Keratinocyte (primary cell): ENCODE measurements at regions not wholly inside any gene's neighbourhood (a gene's known extent, or its start where the extent isn't known, plus 50 kb on each side); places are given as distances from the start of the nearest gene placed in this dataset.

Experiments used
- DNase-seq: peaks from one replicate; pipeline ENCODE4 v3.0.0-alpha.2; 2011; ENCODE audit warnings: low read depth, missing footprints, low spot score
- FAIRE-seq: peaks from 2 replicates; lab custom pipeline; 2011; peaks lifted over from hg19 to GRCh38; lab: Jason Lieb, UNC
- H2AFZ ChIP-seq: 2 replicates; pipeline ENCODE4 v1.6.0; 2012; ENCODE audit warnings: low read length, control low read depth, inconsistent platforms; ENCODE audit not compliant: control insufficient read depth
- H3K27ac ChIP-seq: 2 replicates; pipeline ENCODE4 v1.5.1; 2011; ENCODE audit warnings: low read length; ENCODE audit not compliant: control insufficient read depth, insufficient read depth
- H3K27me3 ChIP-seq: 3 replicates; pipeline ENCODE4 v1.6.0; 2011; ENCODE audit warnings: low read length; ENCODE audit not compliant: control insufficient read depth, insufficient read depth; ENCODE audit errors: extremely low read depth
- H3K36me3 ChIP-seq, 2 experiments: 2 replicates in 1 of 2; 3 replicates in 1 of 2; pipeline ENCODE4 v1.5.1; 2011; ENCODE audit warnings: low read length in 2 of 2, mild to moderate bottlenecking in 1 of 2; ENCODE audit not compliant: control insufficient read depth in 2 of 2, insufficient read depth in 2 of 2; ENCODE audit errors: extremely low read depth in 1 of 2
- H3K4me1 ChIP-seq: 3 replicates; pipeline ENCODE4 v1.5.1; 2011; ENCODE audit warnings: low read length; ENCODE audit not compliant: control insufficient read depth, insufficient read depth; ENCODE audit errors: extremely low read depth
- H3K4me2 ChIP-seq: 3 replicates; pipeline ENCODE4 v1.6.0; 2011; ENCODE audit warnings: low read depth, low read length; ENCODE audit not compliant: control insufficient read depth, insufficient read depth; ENCODE audit errors: extremely low read depth
- H3K4me3 ChIP-seq, 3 experiments: fragments of 200-600 bp in 1 of 3; sonication (generic) in 1 of 3; 2 replicates in 2 of 3; 3 replicates in 1 of 3; pipeline ENCODE4 v1.5.1; 2011 to 2016; ENCODE audit warnings: low read length in 3 of 3, mild to moderate bottlenecking in 3 of 3, control low read depth in 2 of 3, inconsistent platforms in 1 of 3, low read depth in 1 of 3, mixed read lengths in 1 of 3, mixed run types in 1 of 3, moderate library complexity in 1 of 3; ENCODE audit not compliant: control insufficient read depth in 2 of 3, insufficient read depth in 2 of 3; ENCODE audit errors: extremely low read depth in 1 of 3
- H3K79me2 ChIP-seq: 2 replicates; pipeline ENCODE4 v1.6.0; 2012; ENCODE audit warnings: low read length; ENCODE audit not compliant: control insufficient read depth, insufficient read depth
- H3K9ac ChIP-seq: 3 replicates; pipeline ENCODE4 v1.6.0; 2011; ENCODE audit warnings: low read length; ENCODE audit not compliant: control insufficient read depth, insufficient read depth; ENCODE audit errors: extremely low read depth
- H3K9me1 ChIP-seq: 3 replicates; pipeline ENCODE4 v1.6.0; 2011; ENCODE audit warnings: low read length; ENCODE audit not compliant: control insufficient read depth, insufficient read depth; ENCODE audit errors: extremely low read depth
- H3K9me3 ChIP-seq: 2 replicates; pipeline ENCODE4 v1.5.1; 2012; ENCODE audit warnings: low read depth, low read length; ENCODE audit not compliant: control insufficient read depth
- H4K20me1 ChIP-seq: 3 replicates; pipeline ENCODE4 v1.6.0; 2011; ENCODE audit warnings: low read length; ENCODE audit not compliant: control insufficient read depth, insufficient read depth; ENCODE audit errors: extremely low read depth
- CTCF ChIP-seq, 3 experiments: IDR thresholded peaks in 1 of 3; conservative IDR thresholded peaks in 1 of 3; optimal IDR thresholded peaks in 1 of 3; 2 replicates in 2 of 3; 3 replicates in 1 of 3; pipeline versions ENCODE3 to v1.5.1; 2011; ENCODE audit warnings: low read length in 3 of 3, mild to moderate bottlenecking in 3 of 3, moderate library complexity in 2 of 3, control low read depth in 1 of 3, inconsistent platforms in 1 of 3; ENCODE audit not compliant: insufficient read depth in 2 of 3; ENCODE audit errors: extremely low read depth in 1 of 3
- EZH2 ChIP-seq: IDR thresholded peaks from one replicate; pipeline ENCODE4 v1.6.1; 2012; ENCODE audit warnings: inconsistent platforms, mild to moderate bottlenecking, low read length, moderate library complexity
- dilution Hi-C: fragments of 300-500 bp; cut with MboI; formaldehyde crosslinking; loops from one replicate; pipeline ENCODE4 v1.7.0; 2020; ENCODE audit warnings: low sequenced_read_pairs; ENCODE audit not compliant: extremely low pct_ligation_motif_present

- no peak for TF ChIP-seq EZH2
- TF ChIP-seq CTCF (optimal IDR thresholded peaks at IDR 0.05 in 1 of 3, IDR thresholded peaks at IDR 0.05 in 1 of 3, conservative IDR thresholded peaks at IDR 0.05 in 1 of 3; ENCODE audit: extremely low read depth in 1 of 3, insufficient read depth in 2 of 3, low read length in 3 of 3) = no peak
- no peak overlapping the region for H3K27ac ChIP-seq
- dilution Hi-C loops = no loop called here
- no peaks in the 10 kb centered on the region for H3K4me1 ChIP-seq
- H3K79me2 ChIP-seq = no peaks in the 10 kb centered on the region
- no peaks in the 10 kb centered on the region for H4K20me1 ChIP-seq
- no peak overlapping the region for H3K4me2 ChIP-seq
- no peak overlapping the region for H2AFZ ChIP-seq
- H3K9me3 ChIP-seq = no peaks in the 10 kb centered on the region
- no peak for FAIRE-seq
- H3K9me1 ChIP-seq = no peaks in the 10 kb centered on the region
- H3K9ac ChIP-seq = no peak overlapping the region
- H3K27me3 ChIP-seq = no peaks in the 10 kb centered on the region
- no peak for DNase-seq
- no peak overlapping the region for H3K4me3 ChIP-seq
- H3K36me3 ChIP-seq = no peaks in the 10 kb centered on the region
Measured at GRCh38 chr1:81335876-81336275, 464.9 kb upstream of the ADGRL2 start.

- H2AFZ ChIP-seq = no peak overlapping the region
Measured at GRCh38 chr1:81330521-81330920, 470.2 kb upstream of the ADGRL2 start.

More at GRCh38 chr1:81330521-81330920, 470.2 kb upstream of the ADGRL2 start:
- Histone ChIP-seq H3K9me1 (no peaks in the 10 kb centered on the region), H3K27ac (no peak overlapping the region), H3K9ac (no peak overlapping the region), H3K4me2 (no peak overlapping the region), H3K36me3 (no peaks in the 10 kb centered on the region), H3K79me2 (no peaks in the 10 kb centered on the region), H3K27me3 (no peaks in the 10 kb centered on the region), H3K4me1 (no peaks in the 10 kb centered on the region), H3K9me3 (no peaks in the 10 kb centered on the region), H4K20me1 (no peaks in the 10 kb centered on the region), H3K4me3 (no peak overlapping the region)
- TF ChIP-seq EZH2 (no peak), CTCF (optimal IDR thresholded peaks at IDR 0.05 in 1 of 3, IDR thresholded peaks at IDR 0.05 in 1 of 3, conservative IDR thresholded peaks at IDR 0.05 in 1 of 3; ENCODE audit: extremely low read depth in 1 of 3, insufficient read depth in 2 of 3, low read length in 3 of 3) (no peak)
- dilution Hi-C loops = no loop called here
- FAIRE-seq (no peak), DNase-seq (no peak)
